GM23338 (cell line): ENCODE measurements at regions not wholly inside any gene's neighbourhood (a gene's known extent, or its start where the extent isn't known, plus 50 kb on each side); places are given as distances from the start of the nearest gene placed in this dataset.

Experiments
- ATAC-seq: fragments of 200-7000 bp; cut with Tn5 transposase; 3 replicates; pipeline ENCODE4 v1.9.1; 2020
- DNase-seq: peaks from one replicate; pipeline ENCODE4 v3.0.0-alpha.2; 2015; ENCODE audit warnings: low spot score
- H2AFZ ChIP-seq: fragments of 200-600 bp; sonication (generic); 2 replicates; pipeline ENCODE4 v1.8.0; 2016; ENCODE audit warnings: antibody characterized with exemption, mild to moderate bottlenecking, moderate library complexity
- H3F3A ChIP-seq: fragments of 200-600 bp; sonication (generic); replicated peaks from 2 replicates; pipeline ENCODE4 v1.8.0; 2017; ENCODE audit warnings: antibody characterized with exemption, mixed run types, low read depth
- H3K27ac ChIP-seq: fragments of 200-600 bp; sonication (generic); 2 replicates; pipeline ENCODE4 v1.6.1; 2016; ENCODE audit warnings: low read depth
- H3K27me3 ChIP-seq: fragments of 200-600 bp; sonication (generic); 2 replicates; pipeline ENCODE4 v1.8.0; 2016; ENCODE audit warnings: mild to moderate bottlenecking, mixed run types, moderate library complexity; ENCODE audit not compliant: insufficient read depth
- H3K36me3 ChIP-seq: fragments of 200-600 bp; sonication (generic); 2 replicates; pipeline ENCODE4 v1.8.0; 2016; ENCODE audit warnings: mild to moderate bottlenecking; ENCODE audit not compliant: insufficient read depth
- H3K4me1 ChIP-seq: fragments of 200-600 bp; sonication (generic); 2 replicates; pipeline ENCODE4 v1.8.0; 2016; ENCODE audit warnings: mild to moderate bottlenecking, moderate library complexity; ENCODE audit not compliant: insufficient read depth
- H3K4me2 ChIP-seq: fragments of 200-600 bp; sonication (generic); 2 replicates; pipeline ENCODE4 v1.7.1; 2017; ENCODE audit warnings: mixed run types
- H3K4me3 ChIP-seq: fragments of 200-600 bp; sonication (generic); 2 replicates; pipeline ENCODE4 v1.6.1; 2016; ENCODE audit warnings: mixed run types
- H3K79me2 ChIP-seq: fragments of 200-600 bp; sonication (generic); replicated peaks from 2 replicates; pipeline ENCODE4 v1.8.0; 2017; ENCODE audit warnings: mild to moderate bottlenecking; ENCODE audit not compliant: insufficient read depth
- H3K9me2 ChIP-seq: fragments of 200-600 bp; sonication (generic); 2 replicates; pipeline ENCODE4 v1.8.0; 2017; ENCODE audit not compliant: insufficient read depth
- H4K20me1 ChIP-seq: fragments of 200-600 bp; sonication (generic); replicated peaks from 2 replicates; pipeline ENCODE4 v1.8.0; 2017; ENCODE audit warnings: mild to moderate bottlenecking; ENCODE audit not compliant: insufficient read depth
- H3K27ac Mint-ChIP-seq: 2 replicates; pipeline ENCODE4 v1.8.0; 2020; ENCODE audit warnings: inconsistent platforms, mild to moderate bottlenecking, moderate library complexity, mixed read lengths
- H3K27me3 Mint-ChIP-seq: 3 replicates; pipeline ENCODE4 v1.8.0; 2022; ENCODE audit warnings: low read depth, mild to moderate bottlenecking, moderate library complexity, mixed read lengths, inconsistent platforms; ENCODE audit not compliant: insufficient read depth, poor library complexity
- H3K36me3 Mint-ChIP-seq: 3 replicates; pipeline ENCODE4 v1.8.0; 2021; ENCODE audit warnings: low read depth, mild to moderate bottlenecking, inconsistent platforms, moderate library complexity, mixed read lengths
- H3K4me1 Mint-ChIP-seq: 3 replicates; pipeline ENCODE4 v1.8.0; 2020; ENCODE audit warnings: mild to moderate bottlenecking, inconsistent platforms, mixed read lengths
- H3K4me3 Mint-ChIP-seq: 3 replicates; pipeline ENCODE4 v1.8.0; 2021; ENCODE audit warnings: moderate library complexity, mild to moderate bottlenecking, inconsistent platforms, mixed read lengths
- H3K9me3 Mint-ChIP-seq: 3 replicates; pipeline ENCODE4 v1.8.0; 2020; ENCODE audit warnings: moderate library complexity, mild to moderate bottlenecking, inconsistent platforms, mixed read lengths
- CTCF ChIP-seq, 2 experiments: fragments of 200-600 bp in 1 of 2; sonication (generic) in 1 of 2; conservative IDR thresholded peaks; 2 replicates each; pipeline versions ENCODE4 v1.5.1 to v1.6.1; 2016 to 2017; ENCODE audit warnings: antibody characterized with exemption in 2 of 2, low read depth in 2 of 2, mild to moderate bottlenecking in 2 of 2, moderate library complexity in 1 of 2
- ETS1 ChIP-seq: IDR thresholded peaks from 2 replicates; pipeline ENCODE4 v1.6.1; 2016; ENCODE audit warnings: antibody characterized with exemption
- EZH2 ChIP-seq: fragments of 200-600 bp; sonication (generic); IDR thresholded peaks from one replicate; pipeline ENCODE4 v1.8.0; 2017; ENCODE audit warnings: antibody characterized with exemption, mild to moderate bottlenecking, low read depth; ENCODE audit not compliant: unreplicated experiment
- EZH2phosphoT487 ChIP-seq: fragments of 200-600 bp; sonication (generic); IDR thresholded peaks from one replicate; pipeline ENCODE4 v1.8.1; 2018; ENCODE audit warnings: antibody characterized with exemption; ENCODE audit not compliant: unreplicated experiment
- JUNB ChIP-seq: IDR thresholded peaks from one replicate; pipeline ENCODE4 v1.6.1; 2016; ENCODE audit warnings: antibody characterized with exemption; ENCODE audit not compliant: unreplicated experiment
- NANOG ChIP-seq: IDR thresholded peaks from 2 replicates; pipeline ENCODE4 v1.6.1; 2016; ENCODE audit warnings: antibody characterized with exemption, borderline replicate concordance
- REST ChIP-seq: IDR thresholded peaks from one replicate; pipeline ENCODE4 v1.6.1; 2018; ENCODE audit warnings: antibody characterized with exemption; ENCODE audit not compliant: unreplicated experiment
- STAT1 ChIP-seq: IDR thresholded peaks from one replicate; pipeline ENCODE4 v1.6.1; 2016; ENCODE audit warnings: antibody characterized with exemption; ENCODE audit not compliant: unreplicated experiment
- ZNF114 ChIP-seq: fragments of 250-450 bp; sonication (Bioruptor Pico); IDR thresholded peaks from 2 replicates; pipeline ENCODE4 v1.5.0; 2020; ENCODE audit warnings: mild to moderate bottlenecking, moderate library complexity
- ZNF331 ChIP-seq: fragments of 250-450 bp; sonication (Bioruptor Pico); IDR thresholded peaks from 2 replicates; pipeline ENCODE4 v1.5.0; 2020; ENCODE audit warnings: low read depth, mild to moderate bottlenecking, moderate library complexity
- ZNF462 ChIP-seq: fragments of 250-450 bp; sonication (Bioruptor Pico); IDR thresholded peaks from 2 replicates; pipeline ENCODE4 v1.5.0; 2020; ENCODE audit warnings: mild to moderate bottlenecking, moderate library complexity

- no peak overlapping the region for H3K27ac Mint-ChIP-seq
- peaks cover 7% of the 10 kb centered on the region; the same call in 1 of the 3 replicates for H3K9me3 Mint-ChIP-seq
- H2AFZ ChIP-seq, result no peak overlapping the region
- no peak for DNase-seq
- no peak for TF ChIP-seq ETS1
- no peak for TF ChIP-seq STAT1
- no peak for TF ChIP-seq JUNB
- no peak for TF ChIP-seq ZNF114 (CRISPR knock-in tag)
- no peak for TF ChIP-seq REST
- no peak for TF ChIP-seq CTCF (conservative IDR thresholded peaks at IDR 0.05; ENCODE audit: low read depth in 2 of 2)
- TF ChIP-seq ZNF462 (CRISPR knock-in tag), result no peak
- TF ChIP-seq NANOG, result no peak
- no peak for TF ChIP-seq EZH2
- no peak for TF ChIP-seq ZNF331 (CRISPR knock-in tag)
- TF ChIP-seq EZH2phosphoT487, result no peak
- no peaks in the 10 kb centered on the region for H4K20me1 ChIP-seq
- no peaks in the 10 kb centered on the region for H3K9me2 ChIP-seq
- no peaks in the 10 kb centered on the region for H3K4me1 ChIP-seq
- H3K27me3 ChIP-seq, result no peaks in the 10 kb centered on the region
- no peak overlapping the region for H3K4me3 ChIP-seq
- ATAC-seq, result no peak
- H3K27ac ChIP-seq, result no peak overlapping the region
- H3K36me3 Mint-ChIP-seq, result no peaks in the 10 kb centered on the region
- no peak overlapping the region for H3K4me2 ChIP-seq
- H3K27me3 Mint-ChIP-seq, result peaks cover 2% of the 10 kb centered on the region
- no peaks in the 10 kb centered on the region for H3F3A ChIP-seq
- H3K79me2 ChIP-seq, result no peaks in the 10 kb centered on the region
- H3K4me3 Mint-ChIP-seq, result no peak overlapping the region
- no peaks in the 10 kb centered on the region; the same call in 1 of the 2 replicates for H3K36me3 ChIP-seq
- no peaks in the 10 kb centered on the region for H3K4me1 Mint-ChIP-seq
Measured at GRCh38 chr5:8229551-8229950, 360.6 kb downstream of the MTRR start.
